GM12878 (cell line): ENCODE measurements at regions not wholly inside any gene's neighbourhood (a gene's known extent, or its start where the extent isn't known, plus 50 kb on each side); places are given as distances from the start of the nearest gene placed in this dataset.

ENCODE experiments used
- ATF2 ChIP-seq: IDR thresholded peaks from 2 replicates; pipeline ENCODE4 v1.6.1; 2012; ENCODE audit warnings: low read length, inconsistent platforms
- CBFB ChIP-seq: IDR thresholded peaks from 2 replicates; pipeline ENCODE4 v1.6.1; 2016; ENCODE audit warnings: antibody characterized with exemption, low read depth
- CREB1 ChIP-seq: IDR thresholded peaks from 2 replicates; pipeline ENCODE4 v1.6.1; 2012; ENCODE audit warnings: low read depth, mild to moderate bottlenecking, inconsistent platforms
- EP300 ChIP-seq, 2 experiments: fragments of 150-350 bp in 1 of 2; IDR thresholded peaks; 2 replicates each; pipeline ENCODE4 v1.6.1; 2011 to 2012; ENCODE audit warnings: low read depth in 2 of 2, low read length in 2 of 2, borderline replicate concordance in 1 of 2, improper control_type of control experiment in 1 of 2, inconsistent platforms in 1 of 2; ENCODE audit not compliant: control insufficient read depth in 1 of 2
- POLR2AphosphoS2 ChIP-seq: IDR thresholded peaks from 2 replicates; pipeline ENCODE4 v1.6.1; 2011; ENCODE audit warnings: low read depth, mild to moderate bottlenecking, low read length, improper control_type of control experiment, moderate library complexity
- SP1 ChIP-seq: IDR thresholded peaks from one replicate; pipeline ENCODE4 v1.6.1; 2011; ENCODE audit warnings: low read depth, low read length
- TCF7 ChIP-seq: IDR thresholded peaks from 2 replicates; pipeline ENCODE4 v1.6.1; 2014; ENCODE audit warnings: antibody characterized with exemption, borderline replicate concordance
- USF2 ChIP-seq: IDR thresholded peaks from 2 replicates; pipeline ENCODE4 v1.6.1; 2011; ENCODE audit warnings: low read depth, low read length, improper control_type of control experiment, borderline replicate concordance
- TF ChIP-seq, protein P1 (sequence below): fragments of 450-650 bp; IDR thresholded peaks from 2 replicates; pipeline ENCODE4 v1.6.1; 2017; ENCODE audit warnings: antibody characterized with exemption, mild to moderate bottlenecking, moderate library complexity
- TF ChIP-seq, protein P2 (sequence below): fragments of 450-650 bp; IDR thresholded peaks from 2 replicates; pipeline ENCODE4 v1.6.1; 2016; ENCODE audit warnings: mild to moderate bottlenecking
- TF ChIP-seq, protein P3 (sequence below): IDR thresholded peaks from 2 replicates; pipeline ENCODE4 v1.6.1; 2012; ENCODE audit warnings: low read depth, low read length, improper control_type of control experiment
- TF ChIP-seq, protein P4 (sequence below): IDR thresholded peaks from 2 replicates; pipeline ENCODE4 v1.6.1; 2011; ENCODE audit warnings: low read depth, mild to moderate bottlenecking, low read length, moderate library complexity, borderline replicate concordance; ENCODE audit errors: extremely low read depth

DNA sequence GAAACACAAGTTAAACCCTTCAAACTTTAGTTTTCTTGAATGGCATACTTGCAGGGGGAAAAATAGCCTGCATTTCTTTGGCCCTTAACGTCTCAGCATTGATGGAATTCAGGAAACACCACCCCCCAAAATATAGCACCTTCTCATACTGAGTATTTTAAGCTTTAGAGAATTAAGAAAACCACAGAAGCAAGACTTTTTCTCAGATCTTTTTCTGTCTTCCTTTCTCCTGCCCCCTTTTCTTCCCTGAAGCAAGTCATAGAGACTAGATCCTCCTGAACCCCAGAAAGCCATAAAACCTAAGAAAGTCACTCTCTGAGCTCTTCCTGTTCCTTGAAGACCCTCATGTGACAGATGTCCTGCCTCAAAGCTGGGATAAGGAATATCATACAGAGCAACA, 1069.9 kb downstream of the EFNA5 start (continued):
- TF ChIP-seq ATF2 (0 out of 2 replicates have a peak, but pooled peaks have one; percentile 19), CBFB (no peak), EP300 (IDR thresholded peaks at IDR 0.05; ENCODE audit: borderline replicate concordance in 1 of 2, control insufficient read depth in 1 of 2, low read depth in 2 of 2, low read length in 2 of 2) (no peak), SP1 (no peak), CREB1 (no peak), TCF7 (no peak), USF2 (no peak), POLR2AphosphoS2 (no peak)
- TF ChIP-seq, protein P1, sequence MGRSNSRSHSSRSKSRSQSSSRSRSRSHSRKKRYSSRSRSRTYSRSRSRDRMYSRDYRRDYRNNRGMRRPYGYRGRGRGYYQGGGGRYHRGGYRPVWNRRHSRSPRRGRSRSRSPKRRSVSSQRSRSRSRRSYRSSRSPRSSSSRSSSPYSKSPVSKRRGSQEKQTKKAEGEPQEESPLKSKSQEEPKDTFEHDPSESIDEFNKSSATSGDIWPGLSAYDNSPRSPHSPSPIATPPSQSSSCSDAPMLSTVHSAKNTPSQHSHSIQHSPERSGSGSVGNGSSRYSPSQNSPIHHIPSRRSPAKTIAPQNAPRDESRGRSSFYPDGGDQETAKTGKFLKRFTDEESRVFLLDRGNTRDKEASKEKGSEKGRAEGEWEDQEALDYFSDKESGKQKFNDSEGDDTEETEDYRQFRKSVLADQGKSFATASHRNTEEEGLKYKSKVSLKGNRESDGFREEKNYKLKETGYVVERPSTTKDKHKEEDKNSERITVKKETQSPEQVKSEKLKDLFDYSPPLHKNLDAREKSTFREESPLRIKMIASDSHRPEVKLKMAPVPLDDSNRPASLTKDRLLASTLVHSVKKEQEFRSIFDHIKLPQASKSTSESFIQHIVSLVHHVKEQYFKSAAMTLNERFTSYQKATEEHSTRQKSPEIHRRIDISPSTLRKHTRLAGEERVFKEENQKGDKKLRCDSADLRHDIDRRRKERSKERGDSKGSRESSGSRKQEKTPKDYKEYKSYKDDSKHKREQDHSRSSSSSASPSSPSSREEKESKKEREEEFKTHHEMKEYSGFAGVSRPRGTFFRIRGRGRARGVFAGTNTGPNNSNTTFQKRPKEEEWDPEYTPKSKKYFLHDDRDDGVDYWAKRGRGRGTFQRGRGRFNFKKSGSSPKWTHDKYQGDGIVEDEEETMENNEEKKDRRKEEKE: no peak
- TF ChIP-seq, protein P2, sequence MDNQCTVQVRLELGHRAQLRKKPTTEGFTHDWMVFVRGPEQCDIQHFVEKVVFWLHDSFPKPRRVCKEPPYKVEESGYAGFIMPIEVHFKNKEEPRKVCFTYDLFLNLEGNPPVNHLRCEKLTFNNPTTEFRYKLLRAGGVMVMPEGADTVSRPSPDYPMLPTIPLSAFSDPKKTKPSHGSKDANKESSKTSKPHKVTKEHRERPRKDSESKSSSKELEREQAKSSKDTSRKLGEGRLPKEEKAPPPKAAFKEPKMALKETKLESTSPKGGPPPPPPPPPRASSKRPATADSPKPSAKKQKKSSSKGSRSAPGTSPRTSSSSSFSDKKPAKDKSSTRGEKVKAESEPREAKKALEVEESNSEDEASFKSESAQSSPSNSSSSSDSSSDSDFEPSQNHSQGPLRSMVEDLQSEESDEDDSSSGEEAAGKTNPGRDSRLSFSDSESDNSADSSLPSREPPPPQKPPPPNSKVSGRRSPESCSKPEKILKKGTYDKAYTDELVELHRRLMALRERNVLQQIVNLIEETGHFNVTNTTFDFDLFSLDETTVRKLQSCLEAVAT: no peak
- TF ChIP-seq, protein P3, sequence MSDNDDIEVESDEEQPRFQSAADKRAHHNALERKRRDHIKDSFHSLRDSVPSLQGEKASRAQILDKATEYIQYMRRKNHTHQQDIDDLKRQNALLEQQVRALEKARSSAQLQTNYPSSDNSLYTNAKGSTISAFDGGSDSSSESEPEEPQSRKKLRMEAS: no peak
- TF ChIP-seq, protein P4, sequence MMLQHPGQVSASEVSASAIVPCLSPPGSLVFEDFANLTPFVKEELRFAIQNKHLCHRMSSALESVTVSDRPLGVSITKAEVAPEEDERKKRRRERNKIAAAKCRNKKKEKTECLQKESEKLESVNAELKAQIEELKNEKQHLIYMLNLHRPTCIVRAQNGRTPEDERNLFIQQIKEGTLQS: no peak
